GM12878 (cell line): ENCODE measurements at regions not wholly inside any gene's neighbourhood (a gene's known extent, or its start where the extent isn't known, plus 50 kb on each side); places are given as distances from the start of the nearest gene placed in this dataset.

ENCODE experiments used
- ATAC-seq: fragments of 200-7000 bp; cut with Tn5 transposase; 3 replicates; pipeline ENCODE4 v1.9.1; 2020; ENCODE audit warnings: mild to moderate bottlenecking, moderate library complexity
- BruUV-seq: library from RNA; stranded (reverse); fragments of 400-500 nt; replicated peaks from 2 replicates; lab custom pipeline; 2021; lab: Mats Ljungman, UMichigan
- CTCF ChIA-PET: fragments of 300-600 bp; sonication (Branson Sonifier 250); formaldehyde crosslinking; extraction: SDS; loops from one replicate; lab custom pipeline; 2021; ENCODE audit warnings: inconsistent platforms; lab: Yijun Ruan, JAX
- POLR2A ChIA-PET: fragments of 350-600 bp; formaldehyde crosslinking; extraction: SDS; loops from one replicate; lab custom pipeline; 2021; ENCODE audit warnings: inconsistent platforms; lab: Charles Lee
- RAD21 ChIA-PET: fragments of 300-600 bp; sonication (Branson Sonifier 250); formaldehyde crosslinking; loops from one replicate; lab custom pipeline; 2023; ENCODE audit warnings: antibody characterized with exemption; ENCODE audit not compliant: unreplicated experiment; lab: Charles Lee
- SMC1A ChIA-PET: fragments of 300-600 bp; sonication (Branson Sonifier 250); formaldehyde crosslinking; loops from one replicate; lab custom pipeline; 2023; ENCODE audit not compliant: unreplicated experiment, uncharacterized antibody; lab: Charles Lee
- DNase-seq: peaks from one replicate; pipeline ENCODE4 v3.0.0-alpha.2; 2011; ENCODE audit warnings: low read depth, low spot score
- FAIRE-seq: peaks from 3 replicates; lab custom pipeline; 2011; peaks lifted over from hg19 to GRCh38; lab: Jason Lieb, UNC
- H2AFZ ChIP-seq: 2 replicates; pipeline ENCODE4 v1.6.0; 2011; ENCODE audit warnings: low read depth, low read length, control low read depth; ENCODE audit not compliant: control insufficient read depth
- H3K27ac ChIP-seq: 2 replicates; pipeline ENCODE4 v1.5.1; 2011; ENCODE audit warnings: control low read depth; ENCODE audit not compliant: control insufficient read depth, insufficient read depth
- H3K27me3 ChIP-seq, 2 experiments: replicated peaks in 1 of 2; 2 replicates each; pipeline versions ENCODE4 v1.6.0 to v1.6.1; 2011; ENCODE audit warnings: low read length in 1 of 2; ENCODE audit not compliant: control insufficient read depth in 2 of 2, insufficient read depth in 2 of 2
- H3K36me3 ChIP-seq, 2 experiments: 2 replicates each; pipeline ENCODE4 v1.5.1; 2011; ENCODE audit warnings: low read length in 1 of 2; ENCODE audit not compliant: control insufficient read depth in 2 of 2, insufficient read depth in 2 of 2
- H3K4me1 ChIP-seq: 2 replicates; pipeline ENCODE4 v1.6.1; 2011; ENCODE audit warnings: mild to moderate bottlenecking, low read length, moderate library complexity, mixed read lengths; ENCODE audit not compliant: control insufficient read depth, insufficient read depth
- H3K4me2 ChIP-seq: 2 replicates; pipeline ENCODE4 v1.6.0; 2011; ENCODE audit warnings: control low read depth; ENCODE audit not compliant: control insufficient read depth, insufficient read depth
- H3K4me3 ChIP-seq: fragments of 200-600 bp; sonication (generic); 2 replicates; pipeline ENCODE4 v1.5.1; 2016
- H3K79me2 ChIP-seq: 2 replicates; pipeline ENCODE4 v1.6.0; 2011; ENCODE audit warnings: low read length; ENCODE audit not compliant: control insufficient read depth, insufficient read depth
- H3K9ac ChIP-seq: 2 replicates; pipeline ENCODE4 v1.8.0; 2011; ENCODE audit warnings: low read length, control low read depth, mixed read lengths; ENCODE audit not compliant: control insufficient read depth, insufficient read depth
- H3K9me3 ChIP-seq: replicated peaks from 3 replicates; pipeline ENCODE4 v1.5.1; 2011; ENCODE audit warnings: mild to moderate bottlenecking, low read length; ENCODE audit not compliant: control insufficient read depth, insufficient read depth
- H4K20me1 ChIP-seq: 2 replicates; pipeline ENCODE4 v1.6.0; 2011; ENCODE audit not compliant: control insufficient read depth, insufficient read depth
- CHD1 ChIP-seq: IDR thresholded peaks from 2 replicates; pipeline ENCODE4 v1.6.1; 2012; ENCODE audit warnings: low read depth, low read length, improper control_type of control experiment
- CHD4 ChIP-seq: fragments of 200-600 bp; sonication (generic); IDR thresholded peaks from 2 replicates; pipeline ENCODE4 v1.6.1; 2016; ENCODE audit warnings: mild to moderate bottlenecking
- KDM1A ChIP-seq: fragments of 200-600 bp; sonication (generic); IDR thresholded peaks from 2 replicates; pipeline ENCODE4 v1.6.1; 2016; ENCODE audit warnings: borderline replicate concordance
- NBN ChIP-seq: fragments of 450-650 bp; IDR thresholded peaks from 2 replicates; pipeline ENCODE4 v1.6.1; 2016
- RBBP5 ChIP-seq: fragments of 200-600 bp; sonication (generic); conservative IDR thresholded peaks from 2 replicates; pipeline ENCODE4 v1.6.1; 2016
- RELA ChIP-seq: fragments of 450-650 bp; IDR thresholded peaks from 2 replicates; pipeline ENCODE4 v1.8.0; 2014; ENCODE audit warnings: borderline replicate concordance; ENCODE audit not compliant: partially characterized antibody
- SIN3A ChIP-seq: IDR thresholded peaks from 2 replicates; pipeline ENCODE4 v1.6.1; 2012; ENCODE audit warnings: low read depth, low read length, improper control_type of control experiment
- STAT3 ChIP-seq: IDR thresholded peaks from 2 replicates; pipeline ENCODE4 v1.6.1; 2011; ENCODE audit warnings: low read depth, low read length, improper control_type of control experiment
- TCF3 ChIP-seq: IDR thresholded peaks from 2 replicates; pipeline ENCODE4 v1.6.1; 2012; ENCODE audit warnings: low read depth, mild to moderate bottlenecking, low read length, borderline replicate concordance; ENCODE audit not compliant: insufficient read depth
- ZNF274 ChIP-seq: IDR thresholded peaks from one replicate; pipeline ENCODE4 v1.8.0; 2011; ENCODE audit not compliant: insufficient read length, insufficient read depth
- ZNF622 ChIP-seq: fragments of 450-650 bp; IDR thresholded peaks from 2 replicates; pipeline ENCODE4 v1.6.1; 2017; ENCODE audit warnings: mild to moderate bottlenecking, inconsistent platforms
- WGBS: methylation state at CpG from one replicate; pipeline ENCODE4 v1.1.6; 2016; ENCODE audit warnings: low lambda C conversion rate; ENCODE audit not compliant: insufficient replicate concordance, insufficient coverage; ENCODE audit errors: missing lambda C conversion rate; 5-methylcytosine and 5-hydroxymethylcytosine counted together
- in situ Hi-C: fragments of 300-500 bp; cut with MboI; formaldehyde crosslinking; loops from 9 replicates; pipeline ENCODE4 v1.14.3; 2018; ENCODE audit warnings: mixed read lengths
- intact Hi-C: fragments of 100-400 bp; cut with micrococcal nuclease; formaldehyde crosslinking; loops from one replicate; pipeline ENCODE4 v1.14.2; 2022; ENCODE audit not compliant: unreplicated experiment
- TF ChIP-seq, protein P1 (sequence below): fragments of 450-650 bp; IDR thresholded peaks from 2 replicates; pipeline ENCODE4 v1.6.1; 2017; ENCODE audit warnings: mild to moderate bottlenecking, moderate library complexity
- TF ChIP-seq, protein P2 (sequence below): IDR thresholded peaks from 2 replicates; pipeline ENCODE4 v1.6.1; 2012; ENCODE audit warnings: improper control_type of control experiment, low read depth, low read length; ENCODE audit not compliant: insufficient replicate concordance

DNA sequence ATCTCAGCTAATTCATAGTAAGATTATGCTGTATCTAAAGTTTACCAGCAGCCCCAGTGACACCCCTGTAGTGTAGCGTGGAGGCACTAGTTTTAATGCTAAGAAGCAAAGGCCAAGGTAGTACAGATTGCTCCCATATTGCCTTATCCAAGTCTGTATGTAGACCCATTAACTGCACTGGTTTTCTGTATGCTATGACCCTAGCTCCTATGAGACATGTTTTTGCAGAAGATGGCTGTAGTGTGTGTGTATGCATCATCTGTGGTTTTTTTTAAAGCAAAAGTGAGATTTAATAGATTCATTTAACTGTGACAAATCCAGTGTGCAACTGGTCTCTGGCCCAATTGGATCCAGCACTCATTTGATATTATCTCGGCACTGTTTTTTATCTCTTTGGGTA lies 86.5 kb downstream of the HAUS1 start (continued):
- TF ChIP-seq, protein P1, sequence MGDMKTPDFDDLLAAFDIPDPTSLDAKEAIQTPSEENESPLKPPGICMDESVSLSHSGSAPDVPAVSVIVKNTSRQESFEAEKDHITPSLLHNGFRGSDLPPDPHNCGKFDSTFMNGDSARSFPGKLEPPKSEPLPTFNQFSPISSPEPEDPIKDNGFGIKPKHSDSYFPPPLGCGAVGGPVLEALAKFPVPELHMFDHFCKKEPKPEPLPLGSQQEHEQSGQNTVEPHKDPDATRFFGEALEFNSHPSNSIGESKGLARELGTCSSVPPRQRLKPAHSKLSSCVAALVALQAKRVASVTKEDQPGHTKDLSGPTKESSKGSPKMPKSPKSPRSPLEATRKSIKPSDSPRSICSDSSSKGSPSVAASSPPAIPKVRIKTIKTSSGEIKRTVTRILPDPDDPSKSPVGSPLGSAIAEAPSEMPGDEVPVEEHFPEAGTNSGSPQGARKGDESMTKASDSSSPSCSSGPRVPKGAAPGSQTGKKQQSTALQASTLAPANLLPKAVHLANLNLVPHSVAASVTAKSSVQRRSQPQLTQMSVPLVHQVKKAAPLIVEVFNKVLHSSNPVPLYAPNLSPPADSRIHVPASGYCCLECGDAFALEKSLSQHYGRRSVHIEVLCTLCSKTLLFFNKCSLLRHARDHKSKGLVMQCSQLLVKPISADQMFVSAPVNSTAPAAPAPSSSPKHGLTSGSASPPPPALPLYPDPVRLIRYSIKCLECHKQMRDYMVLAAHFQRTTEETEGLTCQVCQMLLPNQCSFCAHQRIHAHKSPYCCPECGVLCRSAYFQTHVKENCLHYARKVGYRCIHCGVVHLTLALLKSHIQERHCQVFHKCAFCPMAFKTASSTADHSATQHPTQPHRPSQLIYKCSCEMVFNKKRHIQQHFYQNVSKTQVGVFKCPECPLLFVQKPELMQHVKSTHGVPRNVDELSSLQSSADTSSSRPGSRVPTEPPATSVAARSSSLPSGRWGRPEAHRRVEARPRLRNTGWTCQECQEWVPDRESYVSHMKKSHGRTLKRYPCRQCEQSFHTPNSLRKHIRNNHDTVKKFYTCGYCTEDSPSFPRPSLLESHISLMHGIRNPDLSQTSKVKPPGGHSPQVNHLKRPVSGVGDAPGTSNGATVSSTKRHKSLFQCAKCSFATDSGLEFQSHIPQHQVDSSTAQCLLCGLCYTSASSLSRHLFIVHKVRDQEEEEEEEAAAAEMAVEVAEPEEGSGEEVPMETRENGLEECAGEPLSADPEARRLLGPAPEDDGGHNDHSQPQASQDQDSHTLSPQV = no peak
- TF ChIP-seq, all 136 proteins: peak for 0

DNA sequence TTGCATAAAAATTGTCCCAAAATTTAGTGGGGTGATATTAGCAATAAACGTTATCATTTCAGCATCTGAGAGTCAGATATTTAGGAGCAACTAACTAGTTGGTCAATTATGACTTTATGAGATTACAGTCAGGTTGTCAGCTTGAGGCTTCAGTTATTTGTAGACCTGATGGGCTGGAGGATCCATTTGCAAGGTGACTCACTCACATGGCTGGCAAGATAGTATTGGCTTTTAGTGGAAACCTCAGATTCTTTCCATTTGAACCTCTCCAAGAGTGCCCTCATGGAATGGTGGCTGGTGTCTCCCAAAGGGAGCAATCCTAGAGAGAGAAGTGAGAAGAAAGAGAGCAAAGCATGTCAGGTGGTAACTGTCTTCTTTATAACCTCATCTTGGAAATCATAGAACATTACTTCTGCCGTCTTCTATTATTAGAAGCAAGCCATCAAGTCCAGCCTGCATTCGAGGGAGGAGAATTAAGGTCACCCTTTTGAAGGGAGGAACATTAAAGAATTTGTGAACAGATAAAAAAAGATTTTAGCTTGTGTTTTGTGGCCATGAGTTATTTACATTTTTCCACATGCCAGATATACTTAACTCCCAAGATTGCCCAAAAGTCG lies 92.5 kb downstream of the HAUS1 start:
- peaks cover 0 to 4% of the 10 kb centered on the region in 2 experiments; a peak in 2 of 4 replicates for H3K36me3 ChIP-seq
- ATAC-seq (no peak), FAIRE-seq (no peak), DNase-seq (no peak)
- H4K20me1 ChIP-seq = no peaks in the 10 kb centered on the region
- CTCF ChIA-PET = interaction anchor here (0.6 to 0.7 kb wide), 2 partner anchors 21 to 37 kb away, joined by 3 read pairs; no protein-coding TSS in a partner anchor
- H3K27me3 ChIP-seq = no peaks in the 10 kb centered on the region
- intact Hi-C loops (no loop called here), in situ Hi-C loops (no loop called here)
- BruUV-seq = no TSS peak
- H3K9ac ChIP-seq = no peak overlapping the region
- peaks cover 14% of the 10 kb centered on the region for H3K4me1 ChIP-seq
- no peak overlapping the region for H3K4me3 ChIP-seq
- H3K79me2 ChIP-seq = peaks cover 40% of the 10 kb centered on the region
- no peaks in the 10 kb centered on the region for H3K9me3 ChIP-seq
- WGBS = 96% methylated on average over 4 of the region's 4 CpGs
- no peak overlapping the region for H2AFZ ChIP-seq
- no peak overlapping the region for H3K4me2 ChIP-seq
- RAD21 ChIA-PET = no interaction called here
- SMC1A ChIA-PET = interaction anchor here (1.0 to 1.6 kb wide), 2 partner anchors 13 to 21 kb away, joined by 3 to 4 read pairs; no protein-coding TSS in a partner anchor
- no peak overlapping the region for H3K27ac ChIP-seq
- POLR2A ChIA-PET = interaction anchor here (0.6 kb wide), 1 partner anchor 24 kb away, joined by 3 read pairs; no protein-coding TSS in a partner anchor
- TF ChIP-seq SIN3A (no peak), TCF3 (no peak), CHD4 (no peak), CHD1 (no peak), KDM1A (no peak), ZNF622 (no peak), RELA (no peak), ZNF274 (no peak), RBBP5 (no peak), NBN (no peak), STAT3 (no peak)
- TF ChIP-seq, protein P2, sequence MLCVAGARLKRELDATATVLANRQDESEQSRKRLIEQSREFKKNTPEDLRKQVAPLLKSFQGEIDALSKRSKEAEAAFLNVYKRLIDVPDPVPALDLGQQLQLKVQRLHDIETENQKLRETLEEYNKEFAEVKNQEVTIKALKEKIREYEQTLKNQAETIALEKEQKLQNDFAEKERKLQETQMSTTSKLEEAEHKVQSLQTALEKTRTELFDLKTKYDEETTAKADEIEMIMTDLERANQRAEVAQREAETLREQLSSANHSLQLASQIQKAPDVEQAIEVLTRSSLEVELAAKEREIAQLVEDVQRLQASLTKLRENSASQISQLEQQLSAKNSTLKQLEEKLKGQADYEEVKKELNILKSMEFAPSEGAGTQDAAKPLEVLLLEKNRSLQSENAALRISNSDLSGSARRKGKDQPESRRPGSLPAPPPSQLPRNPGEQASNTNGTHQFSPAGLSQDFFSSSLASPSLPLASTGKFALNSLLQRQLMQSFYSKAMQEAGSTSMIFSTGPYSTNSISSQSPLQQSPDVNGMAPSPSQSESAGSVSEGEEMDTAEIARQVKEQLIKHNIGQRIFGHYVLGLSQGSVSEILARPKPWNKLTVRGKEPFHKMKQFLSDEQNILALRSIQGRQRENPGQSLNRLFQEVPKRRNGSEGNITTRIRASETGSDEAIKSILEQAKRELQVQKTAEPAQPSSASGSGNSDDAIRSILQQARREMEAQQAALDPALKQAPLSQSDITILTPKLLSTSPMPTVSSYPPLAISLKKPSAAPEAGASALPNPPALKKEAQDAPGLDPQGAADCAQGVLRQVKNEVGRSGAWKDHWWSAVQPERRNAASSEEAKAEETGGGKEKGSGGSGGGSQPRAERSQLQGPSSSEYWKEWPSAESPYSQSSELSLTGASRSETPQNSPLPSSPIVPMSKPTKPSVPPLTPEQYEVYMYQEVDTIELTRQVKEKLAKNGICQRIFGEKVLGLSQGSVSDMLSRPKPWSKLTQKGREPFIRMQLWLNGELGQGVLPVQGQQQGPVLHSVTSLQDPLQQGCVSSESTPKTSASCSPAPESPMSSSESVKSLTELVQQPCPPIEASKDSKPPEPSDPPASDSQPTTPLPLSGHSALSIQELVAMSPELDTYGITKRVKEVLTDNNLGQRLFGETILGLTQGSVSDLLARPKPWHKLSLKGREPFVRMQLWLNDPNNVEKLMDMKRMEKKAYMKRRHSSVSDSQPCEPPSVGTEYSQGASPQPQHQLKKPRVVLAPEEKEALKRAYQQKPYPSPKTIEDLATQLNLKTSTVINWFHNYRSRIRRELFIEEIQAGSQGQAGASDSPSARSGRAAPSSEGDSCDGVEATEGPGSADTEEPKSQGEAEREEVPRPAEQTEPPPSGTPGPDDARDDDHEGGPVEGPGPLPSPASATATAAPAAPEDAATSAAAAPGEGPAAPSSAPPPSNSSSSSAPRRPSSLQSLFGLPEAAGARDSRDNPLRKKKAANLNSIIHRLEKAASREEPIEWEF = no peak
